CD4-positive, alpha-beta T cell (primary cell): ENCODE measurements at regions not wholly inside any gene's neighbourhood (a gene's known extent, or its start where the extent isn't known, plus 50 kb on each side); places are given as distances from the start of the nearest gene placed in this dataset.

Source experiments
- ATAC-seq: fragments of 200-7000 bp; cut with Tn5 transposase; one replicate; pipeline ENCODE4 v1.10.0; 2022; ENCODE audit warnings: mild to moderate bottlenecking; ENCODE audit not compliant: poor library complexity
- CTCF ChIA-PET: fragments of 350-600 bp; sonication (Branson Sonifier 250); formaldehyde crosslinking; loops from one replicate; lab custom pipeline; 2021; ENCODE audit warnings: antibody characterized with exemption, inconsistent platforms; lab: Charles Lee
- POLR2A ChIA-PET: fragments of 350-600 bp; sonication (Branson Sonifier 250); formaldehyde crosslinking; loops from one replicate; lab custom pipeline; 2021; ENCODE audit warnings: antibody characterized with exemption, inconsistent platforms; lab: Charles Lee
- DNase-seq, 14 experiments: peaks; one replicate each; pipeline ENCODE4 v3.0.0-alpha.2; 2013 to 2020; ENCODE audit warnings: mixed read lengths in 2 of 14
- H3K27ac ChIP-seq, 2 donors: one replicate each; pipeline versions ENCODE4 v1.5.1 to v1.7.0; 2013; ENCODE audit warnings: low read length in 2 of 2, low read depth in 1 of 2, mild to moderate bottlenecking in 1 of 2
- H3K27me3 ChIP-seq, 2 experiments: 1 replicate in 1 of 2; 2 replicates in 1 of 2; pipeline versions ENCODE4 v1.6.1 to v1.7.0; 2013; ENCODE audit warnings: low read length in 2 of 2, control low read depth in 1 of 2, mild to moderate bottlenecking in 1 of 2, moderate library complexity in 1 of 2; ENCODE audit not compliant: insufficient read depth in 2 of 2, control insufficient read depth in 1 of 2
- H3K36me3 ChIP-seq: one replicate; pipeline ENCODE4 v1.6.1; 2013; ENCODE audit warnings: low read length, control low read depth; ENCODE audit not compliant: insufficient read depth
- H3K4me1 ChIP-seq: one replicate; pipeline ENCODE4 v1.6.1; 2013; ENCODE audit warnings: low read length, control low read depth; ENCODE audit not compliant: insufficient read depth
- H3K4me3 ChIP-seq: one replicate; pipeline ENCODE4 v1.5.1; 2013; ENCODE audit warnings: mild to moderate bottlenecking, low read length, moderate library complexity
- H3K9me3 ChIP-seq, 2 experiments: 1 replicate in 1 of 2; 2 replicates in 1 of 2; pipeline versions ENCODE4 v1.6.1 to v1.7.0; 2013; ENCODE audit warnings: low read length in 2 of 2, mild to moderate bottlenecking in 2 of 2, control low read depth in 1 of 2, moderate library complexity in 1 of 2; ENCODE audit not compliant: control insufficient read depth in 1 of 2, insufficient read depth in 1 of 2
- H3K27ac Mint-ChIP-seq: one replicate; pipeline ENCODE4 v1.8.0; 2020; ENCODE audit warnings: mixed read lengths
- H3K27me3 Mint-ChIP-seq: one replicate; pipeline ENCODE4 v1.8.0; 2021; ENCODE audit warnings: mixed read lengths
- H3K36me3 Mint-ChIP-seq: one replicate; pipeline ENCODE4 v1.8.0; 2021; ENCODE audit warnings: low read depth, mixed read lengths
- H3K4me1 Mint-ChIP-seq: one replicate; pipeline ENCODE4 v1.8.0; 2021; ENCODE audit warnings: low read depth, mixed read lengths
- H3K4me3 Mint-ChIP-seq: one replicate; pipeline ENCODE4 v1.8.0; 2020; ENCODE audit warnings: mild to moderate bottlenecking, mixed read lengths
- H3K9me3 Mint-ChIP-seq: one replicate; pipeline ENCODE4 v1.8.0; 2020; ENCODE audit warnings: mixed read lengths
- CTCF ChIP-seq: fragments of 200-600 bp; IDR thresholded peaks from one replicate; pipeline ENCODE4 v1.8.0; 2022; ENCODE audit warnings: antibody characterized with exemption, mild to moderate bottlenecking
- intact Hi-C, 2 experiments: fragments of 100-400 bp; cut with DNase I in 1 of 2; cut with micrococcal nuclease in 1 of 2; formaldehyde crosslinking; loops; one replicate each; pipeline versions ENCODE4 v1.15.1 to v1.9.0; 2023 to 2025; cut with DNase I, micrococcal nuclease

- CTCF ChIA-PET = no interaction called here
- no peak for TF ChIP-seq CTCF
- no peak overlapping the region for H3K27ac ChIP-seq
- POLR2A ChIA-PET = no interaction called here
- Mint-ChIP-seq H3K27me3 (no peaks in the 10 kb centered on the region), H3K4me1 (no peaks in the 10 kb centered on the region), H3K9me3 (no peaks in the 10 kb centered on the region), H3K4me3 (no peak overlapping the region), H3K27ac (no peak overlapping the region), H3K36me3 (no peaks in the 10 kb centered on the region)
- DNase-seq (no peak), ATAC-seq (no peak)
- no peak overlapping the region for H3K4me3 ChIP-seq
- H3K9me3 ChIP-seq = no peaks in the 10 kb centered on the region
- no peaks in the 10 kb centered on the region for H3K4me1 ChIP-seq
- intact Hi-C loops = no loop called here
- no peaks in the 10 kb centered on the region for H3K36me3 ChIP-seq
- no peaks in the 10 kb centered on the region for H3K27me3 ChIP-seq
Measured at GRCh38 chr5:143757116-143757515, 54.8 kb upstream of the HMHB1 start.

- POLR2A ChIA-PET = no interaction called here
- no peak for TF ChIP-seq CTCF
- H3K4me1 ChIP-seq = no peaks in the 10 kb centered on the region
- DNase-seq (no peak), ATAC-seq (no peak)
- Mint-ChIP-seq H3K9me3 (no peaks in the 10 kb centered on the region), H3K4me3 (no peak overlapping the region), H3K27me3 (no peaks in the 10 kb centered on the region), H3K36me3 (no peaks in the 10 kb centered on the region), H3K27ac (no peak overlapping the region), H3K4me1 (no peaks in the 10 kb centered on the region)
- no peaks in the 10 kb centered on the region for H3K36me3 ChIP-seq
- no peaks in the 10 kb centered on the region for H3K9me3 ChIP-seq
- no peak overlapping the region for H3K4me3 ChIP-seq
- CTCF ChIA-PET = no interaction called here
- H3K27me3 ChIP-seq = peaks cover 0 to 2% of the 10 kb centered on the region in 2 experiments
- intact Hi-C loops = no loop called here
- H3K27ac ChIP-seq = no peak overlapping the region
Measured at GRCh38 chr5:143755966-143756365, 56.0 kb upstream of the HMHB1 start.

- no peaks in the 10 kb centered on the region for H3K9me3 Mint-ChIP-seq
- Histone ChIP-seq H3K36me3 (no peaks in the 10 kb centered on the region), H3K4me1 (no peaks in the 10 kb centered on the region), H3K4me3 (no peak overlapping the region), H3K9me3 (no peaks in the 10 kb centered on the region), H3K27ac (no peak overlapping the region), H3K27me3 (peaks cover 0 to 2% of the 10 kb centered on the region in 2 experiments)
- DNase-seq (no peak), ATAC-seq (no peak)
- no peak overlapping the region for H3K27ac Mint-ChIP-seq
- H3K36me3 Mint-ChIP-seq = no peaks in the 10 kb centered on the region
- no peak for TF ChIP-seq CTCF
- H3K4me3 Mint-ChIP-seq = no peak overlapping the region
- ChIA-PET CTCF (no interaction called here), POLR2A (no interaction called here)
- intact Hi-C loops = no loop called here
- H3K4me1 Mint-ChIP-seq = no peaks in the 10 kb centered on the region
- H3K27me3 Mint-ChIP-seq = no peaks in the 10 kb centered on the region
Measured at GRCh38 chr5:143752165-143752850, 59.7 kb upstream of the HMHB1 start.
